ENCODE measurements at regions not wholly inside any gene's neighbourhood (a gene's known extent, or its start where the extent isn't known, plus 50 kb on each side); places are given as distances from the start of the nearest gene placed in this dataset.
A peak's percentile ranks its signal among the peaks of the same experiment; 100 is the strongest.
"Not testable (repeated sequence)": the region's sequence is repeated elsewhere in the genome, so short reads cannot be mapped to it uniquely, and the experiment has no call there.

- no peak for FAIRE-seq
- no peak for DNase-seq (ENCODE audit: insufficient read length, low spot score)
- TF ChIP-seq POLR2A (IDR thresholded peaks at IDR 0.05; ENCODE audit: low read depth, low read length): no peak
These were observed 94.9 kb upstream of the CHD2 start for GRCh38 chr15:92805080-92805690.

GRCh38 chr15:92806171-92806570 lies 94.0 kb upstream of the CHD2 start:
- not testable (repeated sequence) for FAIRE-seq; DNase-seq (ENCODE audit: insufficient read length, low spot score)

- TF ChIP-seq POLR2A (IDR thresholded peaks at IDR 0.05; ENCODE audit: low read depth, low read length): no peak
- no peak for DNase-seq (ENCODE audit: insufficient read length, low spot score)
- no peak for FAIRE-seq
These were observed 93.4 kb upstream of the CHD2 start for GRCh38 chr15:92806763-92807162.

- DNase-seq (ENCODE audit: insufficient read length, low spot score) (no peak), FAIRE-seq (no peak)
- no peak for TF ChIP-seq POLR2A (IDR thresholded peaks at IDR 0.05; ENCODE audit: low read depth, low read length)
These were observed 92.1 kb upstream of the CHD2 start for GRCh38 chr15:92807971-92808571.

- no peak for TF ChIP-seq POLR2A (IDR thresholded peaks at IDR 0.05; ENCODE audit: low read depth, low read length)
- FAIRE-seq (no peak), DNase-seq (ENCODE audit: insufficient read length, low spot score) (no peak)
These were observed 91.5 kb upstream of the CHD2 start for GRCh38 chr15:92808598-92809063.

GRCh38 chr15:92809064-92809879 lies 90.9 kb upstream of the CHD2 start:
- DNase-seq (ENCODE audit: insufficient read length, low spot score): no peak
- TF ChIP-seq POLR2A (IDR thresholded peaks at IDR 0.05; ENCODE audit: low read depth, low read length): peak; percentile 61
- FAIRE-seq: no peak

- FAIRE-seq: no peak
- TF ChIP-seq POLR2A (IDR thresholded peaks at IDR 0.05; ENCODE audit: low read depth, low read length): no peak
- no peak for DNase-seq (ENCODE audit: insufficient read length, low spot score)
These were observed 90.2 kb upstream of the CHD2 start for GRCh38 chr15:92809880-92810361.

GRCh38 chr15:92810418-92811138 lies 89.5 kb upstream of the CHD2 start:
- DNase-seq (ENCODE audit: insufficient read length, low spot score) (no peak), FAIRE-seq (no peak)
- 0 out of 2 replicates have a peak, but pooled peaks have one; percentile 17 for TF ChIP-seq POLR2A (IDR thresholded peaks at IDR 0.05; ENCODE audit: low read depth, low read length)

- no peak for DNase-seq (ENCODE audit: insufficient read length, low spot score)
These were observed 88.8 kb upstream of the CHD2 start for GRCh38 chr15:92811148-92811913.

GRCh38 chr15:92812271-92812670 lies 87.9 kb upstream of the CHD2 start:
- FAIRE-seq: no peak

More at GRCh38 chr15:92811148-92811913, 88.8 kb upstream of the CHD2 start:
- no peak for FAIRE-seq
- TF ChIP-seq POLR2A (IDR thresholded peaks at IDR 0.05; ENCODE audit: low read depth, low read length): no peak

GRCh38 chr15:92813485-92813884 lies 86.6 kb upstream of the CHD2 start:
- no peak for TF ChIP-seq POLR2A (IDR thresholded peaks at IDR 0.05; ENCODE audit: low read depth, low read length)
- FAIRE-seq (no peak), DNase-seq (ENCODE audit: insufficient read length, low spot score) (no peak)

More at GRCh38 chr15:92812271-92812670, 87.9 kb upstream of the CHD2 start:
- TF ChIP-seq POLR2A (IDR thresholded peaks at IDR 0.05; ENCODE audit: low read depth, low read length): no peak
- no peak for DNase-seq (ENCODE audit: insufficient read length, low spot score)

- TF ChIP-seq POLR2A (IDR thresholded peaks at IDR 0.05; ENCODE audit: low read depth, low read length): no peak
- DNase-seq (ENCODE audit: insufficient read length, low spot score): no peak
- no peak for FAIRE-seq
These were observed 82.7 kb upstream of the CHD2 start for GRCh38 chr15:92817339-92817886.
